ENCODE measurements at regions not wholly inside any gene's neighbourhood (a gene's known extent, or its start where the extent isn't known, plus 50 kb on each side); places are given as distances from the start of the nearest gene placed in this dataset.

- TF ChIP-seq, protein P1, sequence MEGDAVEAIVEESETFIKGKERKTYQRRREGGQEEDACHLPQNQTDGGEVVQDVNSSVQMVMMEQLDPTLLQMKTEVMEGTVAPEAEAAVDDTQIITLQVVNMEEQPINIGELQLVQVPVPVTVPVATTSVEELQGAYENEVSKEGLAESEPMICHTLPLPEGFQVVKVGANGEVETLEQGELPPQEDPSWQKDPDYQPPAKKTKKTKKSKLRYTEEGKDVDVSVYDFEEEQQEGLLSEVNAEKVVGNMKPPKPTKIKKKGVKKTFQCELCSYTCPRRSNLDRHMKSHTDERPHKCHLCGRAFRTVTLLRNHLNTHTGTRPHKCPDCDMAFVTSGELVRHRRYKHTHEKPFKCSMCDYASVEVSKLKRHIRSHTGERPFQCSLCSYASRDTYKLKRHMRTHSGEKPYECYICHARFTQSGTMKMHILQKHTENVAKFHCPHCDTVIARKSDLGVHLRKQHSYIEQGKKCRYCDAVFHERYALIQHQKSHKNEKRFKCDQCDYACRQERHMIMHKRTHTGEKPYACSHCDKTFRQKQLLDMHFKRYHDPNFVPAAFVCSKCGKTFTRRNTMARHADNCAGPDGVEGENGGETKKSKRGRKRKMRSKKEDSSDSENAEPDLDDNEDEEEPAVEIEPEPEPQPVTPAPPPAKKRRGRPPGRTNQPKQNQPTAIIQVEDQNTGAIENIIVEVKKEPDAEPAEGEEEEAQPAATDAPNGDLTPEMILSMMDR (conservative IDR thresholded peaks at IDR 0.05; ENCODE audit: low read length), result no peak
- TF ChIP-seq EZH2phosphoT487 (IDR thresholded peaks at IDR 0.05; ENCODE audit: borderline replicate concordance, low read depth, low read length), result no peak
These were observed 53.2 kb upstream of the LYST start for GRCh38 chr1:235919833-235920441.

All from OCI-LY7 (cell line).